Upper lobe of right lung (tissue), 1 donor: ENCODE measurements at regions not wholly inside any gene's neighbourhood (a gene's known extent, or its start where the extent isn't known, plus 50 kb on each side); places are given as distances from the start of the nearest gene placed in this dataset.

Experiments
- ATAC-seq: fragments of 200-7000 bp; cut with Tn5 transposase; one replicate; pipeline ENCODE4 v1.9.1; 2020; ENCODE audit warnings: mild to moderate bottlenecking, moderate library complexity
- DNase-seq: peaks from one replicate; pipeline ENCODE4 v3.0.0-alpha.2; 2020
- H3K27ac ChIP-seq: fragments of 200-600 bp; one replicate; pipeline ENCODE4 v1.8.0; 2022
- H3K27me3 ChIP-seq: fragments of 200-600 bp; one replicate; pipeline ENCODE4 v1.8.0; 2022; ENCODE audit warnings: mild to moderate bottlenecking
- H3K36me3 ChIP-seq: fragments of 200-600 bp; one replicate; pipeline ENCODE4 v1.8.0; 2022
- H3K4me1 ChIP-seq: fragments of 200-600 bp; one replicate; pipeline ENCODE4 v1.8.0; 2022
- H3K4me3 ChIP-seq: fragments of 200-600 bp; one replicate; pipeline ENCODE4 v1.8.0; 2022; ENCODE audit warnings: mild to moderate bottlenecking
- H3K9me3 ChIP-seq: fragments of 200-600 bp; one replicate; pipeline ENCODE4 v1.8.0; 2022
- CTCF ChIP-seq: fragments of 200-600 bp; IDR thresholded peaks from one replicate; pipeline ENCODE4 v1.8.0; 2022; ENCODE audit warnings: antibody characterized with exemption
- intact Hi-C: fragments of 100-400 bp; cut with DNase I; formaldehyde crosslinking; loops from one replicate; pipeline ENCODE4 v1.11.0; 2022
- donor health status: DM: no; HTN: yes; CAD: no; lungs with severe emphysema.

DNA sequence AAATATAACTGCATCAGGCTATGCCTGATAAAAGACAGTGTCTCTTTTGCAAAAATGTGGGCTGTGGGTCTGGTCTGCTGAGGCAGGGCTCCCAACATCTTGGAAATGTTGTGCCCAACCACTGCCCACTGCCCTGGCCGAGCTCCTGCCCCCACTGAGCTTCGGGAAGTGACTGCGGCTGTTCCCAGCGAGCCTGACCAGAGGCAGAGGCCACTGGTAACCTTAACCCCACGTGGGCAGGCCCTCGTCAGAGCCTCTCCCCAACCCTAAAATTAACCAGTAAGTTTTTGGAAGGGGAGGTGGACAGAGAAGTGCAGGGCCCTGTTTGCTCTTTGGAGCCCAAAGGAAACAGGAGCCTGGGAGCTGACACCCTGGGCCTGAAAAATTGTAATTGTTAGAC lies 225.9 kb downstream of the MAFB start:
- Histone ChIP-seq H3K4me3 (no peak overlapping the region), H3K27ac (no peak overlapping the region), H3K36me3 (no peaks in the 10 kb centered on the region), H3K9me3 (no peaks in the 10 kb centered on the region), H3K27me3 (no peaks in the 10 kb centered on the region), H3K4me1 (peaks cover 2% of the 10 kb centered on the region)
- DNase-seq (no peak), ATAC-seq (no peak)
- intact Hi-C loops, result no loop called here
- TF ChIP-seq CTCF, result no peak

DNA sequence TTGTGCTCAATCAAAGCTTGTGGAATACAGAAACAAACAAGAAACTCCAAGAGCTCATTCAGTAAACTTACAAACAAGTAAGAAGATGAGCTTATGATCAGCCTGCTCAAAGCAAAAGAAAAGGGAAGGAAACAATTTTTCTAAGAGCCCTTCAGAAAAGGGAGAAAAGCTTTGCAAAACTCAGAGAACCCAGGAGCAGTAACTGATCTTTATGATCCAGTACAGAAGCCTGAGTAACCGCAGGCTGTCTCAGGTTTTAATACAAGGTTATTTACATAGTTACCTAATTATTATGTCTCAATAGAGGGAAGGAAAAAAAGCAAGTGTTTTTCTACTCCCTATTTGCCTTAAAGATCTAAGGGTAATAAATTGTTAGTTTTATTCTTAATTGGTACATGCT lies 226.5 kb downstream of the MAFB start:
- Histone ChIP-seq H3K9me3 (no peaks in the 10 kb centered on the region), H3K27ac (no peak overlapping the region), H3K36me3 (no peaks in the 10 kb centered on the region), H3K27me3 (no peaks in the 10 kb centered on the region), H3K4me3 (no peak overlapping the region), H3K4me1 (peaks cover 2% of the 10 kb centered on the region)
- DNase-seq (no peak), ATAC-seq (no peak)
- no peak for TF ChIP-seq CTCF
- intact Hi-C loops, result no loop called here

- H3K9me3 ChIP-seq, result no peaks in the 10 kb centered on the region
- H3K36me3 ChIP-seq, result no peaks in the 10 kb centered on the region
- no peak for TF ChIP-seq CTCF
- no peak overlapping the region for H3K4me3 ChIP-seq
- no peak overlapping the region for H3K27ac ChIP-seq
- ATAC-seq, result no peak
- no peaks in the 10 kb centered on the region for H3K27me3 ChIP-seq
- intact Hi-C loops, result no loop called here
- no peak for DNase-seq
- peaks cover under 1% of the 10 kb centered on the region for H3K4me1 ChIP-seq
Observed at GRCh38 chr20:40459299-40459698, 229.7 kb downstream of the MAFB start.

DNA sequence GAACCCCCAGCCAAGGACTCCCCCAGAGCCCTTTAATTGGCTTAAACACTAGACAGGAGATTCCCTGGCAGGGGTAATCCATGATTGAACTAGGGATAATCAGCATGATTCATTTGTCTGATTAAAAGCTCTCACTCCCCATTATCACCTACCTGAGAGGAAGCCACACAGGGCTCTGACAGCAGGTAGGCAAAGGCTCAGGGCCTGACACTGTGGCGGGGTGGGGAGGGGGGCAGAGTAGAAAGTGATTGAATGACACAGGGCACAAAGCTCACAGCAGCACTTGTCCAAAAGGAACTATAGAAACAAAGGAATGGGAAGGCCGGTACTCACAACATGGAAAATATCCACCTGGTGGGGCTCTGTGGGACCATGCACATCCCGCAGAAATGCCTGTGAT lies 231.6 kb downstream of the MAFB start:
- intact Hi-C loops, result no loop called here
- Histone ChIP-seq H3K36me3 (no peaks in the 10 kb centered on the region), H3K4me3 (no peak overlapping the region), H3K4me1 (no peaks in the 10 kb centered on the region), H3K9me3 (no peaks in the 10 kb centered on the region), H3K27ac (no peak overlapping the region), H3K27me3 (no peaks in the 10 kb centered on the region)
- ATAC-seq, result no peak
- DNase-seq, result no peak
- TF ChIP-seq CTCF, result no peak

DNA sequence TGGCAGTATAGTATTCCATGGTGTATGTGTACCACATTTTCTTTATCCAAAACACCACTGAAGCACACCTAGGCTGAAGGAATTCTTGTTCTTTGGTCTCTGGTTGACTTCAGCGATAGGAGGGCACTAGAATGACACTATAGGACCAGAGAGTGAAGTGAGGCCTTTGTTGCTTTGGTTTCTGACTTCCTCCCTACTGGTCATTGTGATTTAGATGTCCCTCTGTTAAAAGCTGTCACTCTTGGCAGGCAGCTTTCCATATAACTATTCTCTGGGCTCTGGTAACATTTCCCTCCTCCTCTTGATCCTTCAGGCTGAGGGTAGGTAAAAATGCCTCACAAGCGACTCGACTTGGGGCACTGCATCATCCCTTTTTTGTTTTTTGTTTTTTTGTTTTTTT lies 236.3 kb downstream of the MAFB start:
- DNase-seq, result no peak
- H3K27me3 ChIP-seq, result no peaks in the 10 kb centered on the region
- intact Hi-C loops, result no loop called here
- H3K36me3 ChIP-seq, result no peaks in the 10 kb centered on the region
- no peak for ATAC-seq
- no peak for TF ChIP-seq CTCF
- H3K4me1 ChIP-seq, result no peaks in the 10 kb centered on the region
- H3K4me3 ChIP-seq, result no peak overlapping the region
- no peaks in the 10 kb centered on the region for H3K9me3 ChIP-seq
- H3K27ac ChIP-seq, result no peak overlapping the region

DNA sequence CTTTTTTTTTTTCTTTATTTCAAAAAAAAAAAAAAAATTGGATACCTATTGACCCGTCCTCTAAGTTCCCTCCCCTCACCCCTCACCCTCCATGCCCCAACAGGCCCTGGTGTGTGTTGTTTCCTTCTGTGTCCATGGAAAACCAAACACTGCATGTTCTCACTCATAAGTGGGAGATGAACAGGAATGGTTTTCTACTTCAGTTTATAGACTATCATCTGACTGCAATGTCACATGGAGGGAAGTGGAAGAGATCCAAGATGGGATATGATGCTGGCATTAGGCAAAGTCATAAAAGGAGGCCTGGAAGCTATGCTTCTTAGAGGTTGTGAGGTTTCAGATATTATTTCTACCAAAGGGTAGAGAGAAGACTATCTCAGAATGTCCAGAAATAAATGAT lies 237.5 kb downstream of the MAFB start:
- peaks cover 5% of the 10 kb centered on the region for H3K4me1 ChIP-seq
- ATAC-seq, result no peak

More for the DNA sequence above, 237.5 kb downstream of the MAFB start:
- no peak overlapping the region for H3K4me3 ChIP-seq
- DNase-seq, result no peak
- H3K27ac ChIP-seq, result no peak overlapping the region
- H3K27me3 ChIP-seq, result no peaks in the 10 kb centered on the region
- TF ChIP-seq CTCF, result no peak
- no peaks in the 10 kb centered on the region for H3K36me3 ChIP-seq
- H3K9me3 ChIP-seq, result no peaks in the 10 kb centered on the region
- intact Hi-C loops, result no loop called here
